ENCODE measurements at regions not wholly inside any gene's neighbourhood (a gene's known extent, or its start where the extent isn't known, plus 50 kb on each side); places are given as distances from the start of the nearest gene placed in this dataset.
A peak's percentile ranks its signal among the peaks of the same experiment; 100 is the strongest.
"Not testable (repeated sequence)": the region's sequence is repeated elsewhere in the genome, so short reads cannot be mapped to it uniquely, and the experiment has no call there.

DNA sequence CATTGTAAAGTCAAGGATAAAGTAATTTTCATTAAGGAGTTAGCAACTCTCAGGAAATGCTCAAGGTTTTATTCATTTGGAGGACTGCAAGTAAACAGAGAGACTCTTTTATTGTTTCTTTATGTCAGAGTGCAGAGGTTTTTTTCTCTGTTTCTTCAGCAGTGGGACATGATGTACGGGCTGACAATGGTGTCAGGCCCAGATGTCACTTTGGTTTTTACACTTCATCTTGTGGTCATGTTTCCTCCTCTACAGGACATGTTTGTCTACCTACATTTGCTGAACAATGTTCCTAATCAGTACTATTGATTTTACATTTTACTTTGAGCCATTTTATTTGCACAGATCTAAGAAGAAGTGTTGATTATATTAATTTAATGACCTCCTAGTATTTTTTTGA is 72.8 kb upstream of the PARP8 start:
- no peak overlapping the region for H3K4me2 ChIP-seq
- no peak overlapping the region for H3K4me3 ChIP-seq
- TF ChIP-seq, protein P1, sequence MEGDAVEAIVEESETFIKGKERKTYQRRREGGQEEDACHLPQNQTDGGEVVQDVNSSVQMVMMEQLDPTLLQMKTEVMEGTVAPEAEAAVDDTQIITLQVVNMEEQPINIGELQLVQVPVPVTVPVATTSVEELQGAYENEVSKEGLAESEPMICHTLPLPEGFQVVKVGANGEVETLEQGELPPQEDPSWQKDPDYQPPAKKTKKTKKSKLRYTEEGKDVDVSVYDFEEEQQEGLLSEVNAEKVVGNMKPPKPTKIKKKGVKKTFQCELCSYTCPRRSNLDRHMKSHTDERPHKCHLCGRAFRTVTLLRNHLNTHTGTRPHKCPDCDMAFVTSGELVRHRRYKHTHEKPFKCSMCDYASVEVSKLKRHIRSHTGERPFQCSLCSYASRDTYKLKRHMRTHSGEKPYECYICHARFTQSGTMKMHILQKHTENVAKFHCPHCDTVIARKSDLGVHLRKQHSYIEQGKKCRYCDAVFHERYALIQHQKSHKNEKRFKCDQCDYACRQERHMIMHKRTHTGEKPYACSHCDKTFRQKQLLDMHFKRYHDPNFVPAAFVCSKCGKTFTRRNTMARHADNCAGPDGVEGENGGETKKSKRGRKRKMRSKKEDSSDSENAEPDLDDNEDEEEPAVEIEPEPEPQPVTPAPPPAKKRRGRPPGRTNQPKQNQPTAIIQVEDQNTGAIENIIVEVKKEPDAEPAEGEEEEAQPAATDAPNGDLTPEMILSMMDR (conservative IDR thresholded peaks at IDR 0.05): no peak
- no peak for TF ChIP-seq EZH2 (IDR thresholded peaks at IDR 0.05; ENCODE audit: low read depth)
- no peaks in the 10 kb centered on the region for H4K20me1 ChIP-seq (ENCODE audit: insufficient read depth)
- H2AFZ ChIP-seq: no peak overlapping the region
- no peaks in the 10 kb centered on the region for H3K27me3 ChIP-seq (ENCODE audit: insufficient read depth, low read depth)
- no TSS peak for BruUV-seq (replicated peaks)
- POLR2A ChIA-PET (ENCODE audit: unreplicated experiment): no interaction called here
- intact Hi-C loops (cut with micrococcal nuclease; ENCODE audit: unreplicated experiment): loop anchor here (5.0 kb wide), 1 partner anchor 74 kb away; the partner anchor contains the start of gene PARP8
- peaks cover 26% of the 10 kb centered on the region for H3K4me1 ChIP-seq (replicated peaks; ENCODE audit: insufficient read depth)
- no peak overlapping the region for H3K27ac ChIP-seq
- no peaks in the 10 kb centered on the region for H3K9me2 ChIP-seq (ENCODE audit: insufficient read depth)
- H3K9me3 ChIP-seq (ENCODE audit: insufficient read depth, low read depth): no peaks in the 10 kb centered on the region
- no peak for DNase-seq
- H3K79me2 ChIP-seq (ENCODE audit: low read depth): no peaks in the 10 kb centered on the region
- H3F3A ChIP-seq (ENCODE audit: insufficient read depth, low read depth): peaks cover 4% of the 10 kb centered on the region; the same call in 1 of the 2 replicates
- H3K36me3 ChIP-seq (ENCODE audit: low read depth): no peaks in the 10 kb centered on the region
- CTCF ChIA-PET: no interaction called here

DNA sequence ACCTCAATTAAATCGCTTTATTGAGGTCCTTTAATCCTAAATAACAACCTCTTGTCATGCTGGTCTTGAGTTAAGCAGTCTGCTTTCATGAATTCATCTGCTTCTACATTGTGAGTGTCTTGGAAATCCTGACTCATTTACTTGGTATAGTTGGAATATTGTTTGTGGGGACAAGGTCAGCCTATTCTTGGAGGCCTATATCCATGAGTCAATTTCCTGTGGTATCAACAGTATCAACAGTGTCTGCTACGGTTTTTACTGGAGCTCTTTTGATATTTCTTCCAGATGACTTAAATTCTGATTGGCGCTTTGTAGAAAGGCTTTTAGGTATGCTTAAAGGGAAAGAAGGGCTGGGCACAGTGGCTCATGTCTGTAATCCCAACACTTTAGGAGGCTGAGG is 71.2 kb upstream of the PARP8 start:
- 0 out of 2 replicates have a peak overlapping the region, but pooled peaks have one; percentile 2 for H2AFZ ChIP-seq
- H3K9me2 ChIP-seq (ENCODE audit: insufficient read depth): no peaks in the 10 kb centered on the region
- H3K27me3 ChIP-seq (ENCODE audit: insufficient read depth, low read depth): no peaks in the 10 kb centered on the region
- H3K79me2 ChIP-seq (ENCODE audit: low read depth): no peaks in the 10 kb centered on the region
- H3K9me3 ChIP-seq (ENCODE audit: insufficient read depth, low read depth): no peaks in the 10 kb centered on the region
- peaks cover 4% of the 10 kb centered on the region; the same call in 1 of the 2 replicates for H3F3A ChIP-seq (ENCODE audit: insufficient read depth, low read depth)
- no TSS peak for BruUV-seq (replicated peaks)
- H4K20me1 ChIP-seq (ENCODE audit: insufficient read depth): no peaks in the 10 kb centered on the region
- intact Hi-C loops (cut with micrococcal nuclease; ENCODE audit: unreplicated experiment): no loop called here
- peak overlapping the region; percentile 48 for H3K4me2 ChIP-seq
- peak overlapping the region; percentile 21; the same call in 1 of the 2 replicates for H3K4me3 ChIP-seq
- H3K36me3 ChIP-seq (ENCODE audit: low read depth): no peaks in the 10 kb centered on the region
- peak; percentile 12 to 77 for DNase-seq
- no peak for TF ChIP-seq EZH2 (IDR thresholded peaks at IDR 0.05; ENCODE audit: low read depth)
- H3K27ac ChIP-seq: peak overlapping the region; percentile 77
- peaks cover 26% of the 10 kb centered on the region for H3K4me1 ChIP-seq (replicated peaks; ENCODE audit: insufficient read depth)
- ChIA-PET POLR2A (ENCODE audit: unreplicated experiment) (no interaction called here), CTCF (no interaction called here)

DNA sequence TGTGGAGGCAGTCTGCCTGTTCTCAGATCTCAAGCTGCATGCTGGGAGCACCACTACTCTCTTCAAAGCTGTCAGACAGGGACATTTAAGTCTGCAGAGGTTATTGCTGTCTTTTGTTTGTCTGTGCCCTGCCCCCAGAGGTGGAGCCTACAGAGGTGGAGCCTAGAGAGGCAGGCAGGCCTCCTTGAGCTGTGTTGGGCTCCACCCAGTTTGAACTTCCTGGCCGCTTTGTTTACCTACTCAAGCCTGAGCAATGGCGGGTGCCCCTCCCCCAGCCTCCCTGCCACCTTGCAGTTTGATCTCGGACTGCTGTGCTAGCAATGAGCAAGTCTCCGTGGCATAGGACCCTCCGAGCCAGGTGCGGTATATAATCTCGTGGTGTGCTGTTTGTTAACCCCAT is 64.9 kb upstream of the PARP8 start:
- CTCF ChIA-PET; POLR2A ChIA-PET (ENCODE audit: unreplicated experiment); H3K27me3 ChIP-seq (ENCODE audit: insufficient read depth, low read depth); H3F3A ChIP-seq (ENCODE audit: insufficient read depth, low read depth); H3K36me3 ChIP-seq (ENCODE audit: low read depth); H3K4me1 ChIP-seq (replicated peaks; ENCODE audit: insufficient read depth); H3K9me2 ChIP-seq (ENCODE audit: insufficient read depth); H3K79me2 ChIP-seq (ENCODE audit: low read depth); H4K20me1 ChIP-seq (ENCODE audit: insufficient read depth); BruUV-seq (replicated peaks); H3K9me3 ChIP-seq (ENCODE audit: insufficient read depth, low read depth); H3K27ac ChIP-seq; intact Hi-C loops (cut with micrococcal nuclease; ENCODE audit: unreplicated experiment): not testable (repeated sequence)
- Histone ChIP-seq H2AFZ (peak overlapping the region; percentile 58), H3K4me2 (peak overlapping the region; percentile 60), H3K4me3 (peak overlapping the region; percentile 44)
- peak; percentile 36 to 55 for DNase-seq

DNA sequence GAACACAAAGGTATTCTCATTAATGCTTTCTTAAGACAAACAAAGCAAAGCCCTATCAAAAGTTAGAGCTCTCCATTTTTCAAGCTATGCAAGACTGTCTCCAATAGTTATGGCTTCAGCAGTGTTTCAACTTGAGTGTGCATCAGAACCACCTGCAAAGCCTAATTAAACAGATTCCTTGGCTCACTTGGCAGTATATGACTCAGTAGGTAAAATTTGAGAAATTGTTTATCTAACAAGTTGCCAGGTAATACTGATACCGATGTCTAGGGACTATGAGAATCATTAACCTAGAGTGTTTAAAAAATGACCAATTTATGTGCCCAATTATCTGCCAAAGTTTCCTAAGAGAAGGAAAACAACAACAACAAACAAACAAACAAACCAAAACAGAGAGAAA is 60.3 kb upstream of the PARP8 start:
- H3K27me3 ChIP-seq (ENCODE audit: insufficient read depth, low read depth): no peaks in the 10 kb centered on the region
- no peak for TF ChIP-seq EZH2 (IDR thresholded peaks at IDR 0.05; ENCODE audit: low read depth)
- TF ChIP-seq, protein P1 (conservative IDR thresholded peaks at IDR 0.05): no peak
- no peaks in the 10 kb centered on the region for H3K79me2 ChIP-seq (ENCODE audit: low read depth)
- POLR2A ChIA-PET (ENCODE audit: unreplicated experiment): no interaction called here
- H3K27ac ChIP-seq: no peak overlapping the region
- intact Hi-C loops (cut with micrococcal nuclease; ENCODE audit: unreplicated experiment): no loop called here
- no peak for DNase-seq
- CTCF ChIA-PET: no interaction called here
- H3K4me3 ChIP-seq: no peak overlapping the region
- H3K9me2 ChIP-seq (ENCODE audit: insufficient read depth): no peaks in the 10 kb centered on the region
- H3K36me3 ChIP-seq (ENCODE audit: low read depth): no peaks in the 10 kb centered on the region
- H3K4me2 ChIP-seq: no peak overlapping the region
- no peaks in the 10 kb centered on the region for H4K20me1 ChIP-seq (ENCODE audit: insufficient read depth)
- BruUV-seq (replicated peaks): no TSS peak
- no peaks in the 10 kb centered on the region for H3K9me3 ChIP-seq (ENCODE audit: insufficient read depth, low read depth)
- no peaks in the 10 kb centered on the region for H3K4me1 ChIP-seq (replicated peaks; ENCODE audit: insufficient read depth)
- H2AFZ ChIP-seq: no peak overlapping the region
- no peaks in the 10 kb centered on the region for H3F3A ChIP-seq (ENCODE audit: insufficient read depth, low read depth)

DNA sequence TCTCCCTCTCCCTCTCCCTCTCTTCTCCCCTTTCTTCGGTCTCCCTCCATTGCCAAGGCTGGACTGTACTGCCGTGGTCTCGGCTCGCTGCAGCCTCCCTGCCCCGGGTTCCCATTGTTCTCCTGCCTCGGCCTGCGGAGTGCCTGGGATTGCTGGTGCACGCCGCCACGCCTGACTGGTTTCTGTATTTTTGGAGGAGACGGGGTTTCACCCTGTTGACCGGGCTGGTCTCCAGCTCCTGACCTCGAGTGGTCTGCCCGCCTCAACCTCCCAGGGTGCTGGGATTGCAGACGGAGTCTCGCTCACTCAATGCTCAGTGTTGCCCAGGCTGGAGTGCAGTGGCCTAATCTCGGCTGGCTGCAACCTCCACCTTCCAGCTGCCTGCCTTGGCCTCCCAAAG is 59.0 kb upstream of the PARP8 start:
- H2AFZ ChIP-seq; H3K4me2 ChIP-seq; H3K9me2 ChIP-seq (ENCODE audit: insufficient read depth); BruUV-seq (replicated peaks); H3K9me3 ChIP-seq (ENCODE audit: insufficient read depth, low read depth); POLR2A ChIA-PET (ENCODE audit: unreplicated experiment); H4K20me1 ChIP-seq (ENCODE audit: insufficient read depth); H3F3A ChIP-seq (ENCODE audit: insufficient read depth, low read depth); CTCF ChIA-PET; H3K27ac ChIP-seq; DNase-seq; H3K27me3 ChIP-seq (ENCODE audit: insufficient read depth, low read depth); H3K4me3 ChIP-seq; H3K4me1 ChIP-seq (replicated peaks; ENCODE audit: insufficient read depth); H3K79me2 ChIP-seq (ENCODE audit: low read depth); H3K36me3 ChIP-seq (ENCODE audit: low read depth); intact Hi-C loops (cut with micrococcal nuclease; ENCODE audit: unreplicated experiment): not testable (repeated sequence)

DNA sequence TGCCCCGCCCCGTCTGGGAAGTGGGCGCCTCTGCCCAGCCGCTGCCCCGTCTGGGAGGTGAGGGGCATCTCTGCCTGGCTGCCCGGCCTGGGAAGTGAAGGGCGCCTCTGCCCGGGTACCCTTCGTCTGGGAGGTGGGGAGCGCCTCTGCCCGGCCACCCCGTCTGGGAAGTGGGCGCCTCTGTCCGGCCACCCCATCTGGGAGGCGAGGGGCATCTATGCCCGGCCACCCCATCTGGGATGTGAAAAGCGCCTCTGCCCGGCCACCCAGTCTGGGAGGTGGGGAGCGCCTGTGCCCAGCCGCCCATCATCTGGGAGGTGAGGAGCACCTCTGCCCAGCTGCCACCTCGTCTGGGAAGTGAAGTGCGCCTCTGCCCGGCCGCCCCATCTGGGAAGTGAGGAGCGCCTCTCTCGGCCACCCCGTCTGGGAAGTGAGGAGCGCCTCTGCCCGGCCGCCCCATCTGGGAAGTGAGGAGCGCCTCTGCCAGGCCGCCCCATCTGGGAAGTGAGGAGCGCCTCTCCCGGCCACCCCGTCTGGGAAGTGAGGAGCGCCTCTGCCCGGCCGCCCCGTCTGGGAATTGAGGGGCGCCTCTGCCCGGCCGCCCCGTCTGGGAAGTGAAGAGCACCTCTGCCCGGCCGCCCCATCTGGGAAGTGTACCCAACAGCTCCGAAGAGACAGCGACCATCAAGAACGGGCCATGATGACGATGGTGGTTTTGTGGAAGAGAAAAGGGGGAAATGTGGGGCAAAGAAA is 58.3 kb upstream of the PARP8 start:
- H3K4me1 ChIP-seq (replicated peaks; ENCODE audit: insufficient read depth); H2AFZ ChIP-seq; H3K9me2 ChIP-seq (ENCODE audit: insufficient read depth); H3K27ac ChIP-seq; DNase-seq; intact Hi-C loops (cut with micrococcal nuclease; ENCODE audit: unreplicated experiment); CTCF ChIA-PET; H3K4me3 ChIP-seq; H3F3A ChIP-seq (ENCODE audit: insufficient read depth, low read depth); H3K27me3 ChIP-seq (ENCODE audit: insufficient read depth, low read depth); H3K4me2 ChIP-seq; POLR2A ChIA-PET (ENCODE audit: unreplicated experiment); H3K79me2 ChIP-seq (ENCODE audit: low read depth); H3K9me3 ChIP-seq (ENCODE audit: insufficient read depth, low read depth); H3K36me3 ChIP-seq (ENCODE audit: low read depth); BruUV-seq (replicated peaks); H4K20me1 ChIP-seq (ENCODE audit: insufficient read depth): not testable (repeated sequence)

Data from PC-9 (cell line).